Stimulated activated CD8-positive, alpha-beta memory T cell treated with anti-CD3 and anti-CD28 coated beads, Interleukin-7, amount 100 ng/mL, for 1 hour (primary cell): ENCODE measurements at regions not wholly inside any gene's neighbourhood (a gene's known extent, or its start where the extent isn't known, plus 50 kb on each side); places are given as distances from the start of the nearest gene placed in this dataset.
"Not testable (repeated sequence)": the region's sequence is repeated elsewhere in the genome, so short reads cannot be mapped to it uniquely, and the experiment has no call there.

Experiments
- DNase-seq, 2 donors: peaks; one replicate each; pipeline ENCODE4 v3.0.0-alpha.2; 2020; ENCODE audit warnings: low read depth in 2 of 2

GRCh38 chr21:8194042-8194441, 2327.3 kb upstream of the TPTE start:
- DNase-seq: not testable (repeated sequence)

DNA sequence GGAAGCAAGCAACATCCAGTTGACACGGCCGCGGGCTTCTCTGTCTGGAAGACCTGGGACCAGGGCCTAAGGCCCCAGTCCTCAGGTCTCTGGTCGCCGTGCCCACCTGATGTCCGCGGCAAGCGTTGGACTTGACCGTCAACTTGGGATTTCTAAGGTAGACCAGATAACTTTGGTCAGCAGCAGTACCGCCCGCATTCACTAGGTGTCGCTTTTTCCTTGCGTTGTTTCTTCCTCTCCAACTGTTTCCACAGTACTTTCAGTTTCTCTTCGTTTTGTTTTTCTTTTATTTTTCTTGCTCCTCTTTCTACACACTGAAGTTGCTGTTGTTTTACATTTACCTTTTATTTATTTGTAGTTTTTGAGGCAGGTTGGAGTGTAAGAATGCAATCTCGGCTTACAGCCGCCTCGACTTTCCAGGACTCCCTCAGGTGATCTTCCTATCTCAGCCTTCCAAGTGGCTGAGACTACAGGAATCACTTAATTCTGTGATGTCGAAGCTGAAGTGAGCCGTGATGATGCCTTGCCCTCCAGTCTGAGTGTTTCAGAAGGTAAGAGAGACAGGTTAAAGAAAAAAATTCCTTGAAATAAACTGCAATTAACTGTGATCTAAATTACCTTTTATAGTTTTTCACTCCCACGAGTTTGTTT, 2323.9 kb upstream of the TPTE start:
- DNase-seq: not testable (repeated sequence)

- DNase-seq: not testable (repeated sequence)
Observed at GRCh38 chr21:8205094-8205891, 2316.1 kb upstream of the TPTE start.

GRCh38 chr21:8205892-8206188, 2315.5 kb upstream of the TPTE start:
- DNase-seq: not testable (repeated sequence)

- DNase-seq: peak in 1 of 2 donors; percentile 72
Observed at GRCh38 chr21:8212986-8213550, 2308.3 kb upstream of the TPTE start.

- DNase-seq: not testable (repeated sequence)
Observed at GRCh38 chr21:8214539-8214938, 2306.8 kb upstream of the TPTE start.

DNA sequence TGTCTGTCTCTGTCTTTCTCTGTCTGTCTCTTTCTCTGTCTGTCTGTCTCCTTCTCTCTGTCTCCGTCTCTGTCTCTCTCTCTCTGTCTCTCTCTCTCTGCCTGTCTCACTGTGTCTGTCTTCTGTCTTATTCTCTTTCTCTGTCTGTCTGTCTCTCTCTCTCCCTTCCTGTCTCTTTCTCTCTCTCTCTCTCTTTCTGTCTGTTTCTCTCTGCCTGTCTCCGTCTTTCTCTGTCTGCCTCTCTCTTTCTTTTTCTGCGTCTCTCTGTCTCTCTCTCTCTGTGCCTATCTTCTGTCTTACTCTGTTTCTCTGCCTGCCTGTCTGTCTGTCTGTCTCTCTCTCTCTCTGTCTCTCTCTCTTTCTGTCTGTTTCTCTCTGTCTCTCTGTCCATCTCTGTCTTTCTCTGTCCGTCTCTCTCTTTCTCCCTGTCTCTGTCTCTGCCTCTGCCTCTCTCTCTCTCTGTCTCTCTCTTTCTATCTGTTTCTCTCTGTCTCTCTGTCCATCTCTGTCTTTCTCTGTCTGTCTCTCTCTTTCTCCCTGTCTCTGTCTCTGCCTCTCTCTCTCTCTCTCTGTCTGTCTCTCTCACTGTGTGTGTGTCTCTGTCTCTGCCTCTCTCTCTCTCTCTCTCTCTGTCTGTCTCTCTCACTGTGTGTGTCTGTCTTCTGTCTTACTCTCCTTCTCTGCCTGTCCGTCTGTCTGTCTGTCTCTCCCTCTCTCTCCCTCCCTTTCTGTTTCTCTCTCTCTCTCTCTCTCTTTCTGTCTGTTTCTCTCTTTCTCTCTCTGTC, 2291.8 kb upstream of the TPTE start:
- DNase-seq: not testable (repeated sequence)

GRCh38 chr21:8231252-8231651, 2290.1 kb upstream of the TPTE start:
- not testable (repeated sequence) for DNase-seq

DNA sequence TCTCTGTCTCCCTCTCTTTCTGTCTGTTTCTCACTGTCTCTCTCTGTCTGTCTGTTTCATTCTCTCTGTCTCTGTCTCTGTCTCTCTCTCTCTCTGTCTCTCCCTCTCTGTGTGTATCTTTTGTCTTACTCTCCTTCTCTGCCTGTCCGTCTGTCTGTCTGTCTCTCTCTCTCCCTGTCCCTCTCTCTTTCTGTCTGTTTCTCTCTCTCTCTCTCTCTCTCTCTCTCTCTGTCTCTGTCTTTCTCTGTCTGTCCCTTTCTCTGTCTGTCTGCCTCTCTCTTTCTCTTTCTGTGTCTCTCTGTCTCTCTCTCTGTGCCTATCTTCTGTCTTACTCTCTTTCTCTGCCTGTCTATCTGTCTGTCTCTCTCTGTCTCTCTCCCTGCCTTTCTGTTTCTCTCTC, 2288.4 kb upstream of the TPTE start:
- not testable (repeated sequence) for DNase-seq

DNA sequence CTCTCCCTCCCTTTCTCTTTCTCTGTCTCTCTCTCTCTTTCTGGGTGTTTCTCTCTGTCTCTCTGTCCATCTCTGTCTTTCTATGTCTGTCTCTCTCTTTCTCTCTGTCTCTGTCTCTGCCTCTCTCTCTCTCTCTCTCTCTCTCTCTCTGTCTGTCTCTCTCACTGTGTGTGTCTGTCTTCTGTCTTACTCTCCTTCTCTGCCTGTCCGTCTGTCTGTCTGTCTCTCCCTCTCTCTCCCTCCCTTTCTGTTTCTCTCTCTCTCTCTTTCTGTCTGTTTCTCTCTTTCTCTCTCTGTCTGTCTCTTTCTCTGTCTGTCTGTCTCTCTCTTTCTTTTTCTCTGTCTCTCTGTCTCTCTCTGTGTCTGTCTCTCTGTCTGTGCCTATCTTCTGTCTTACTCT, 2287.3 kb upstream of the TPTE start:
- not testable (repeated sequence) for DNase-seq

DNA sequence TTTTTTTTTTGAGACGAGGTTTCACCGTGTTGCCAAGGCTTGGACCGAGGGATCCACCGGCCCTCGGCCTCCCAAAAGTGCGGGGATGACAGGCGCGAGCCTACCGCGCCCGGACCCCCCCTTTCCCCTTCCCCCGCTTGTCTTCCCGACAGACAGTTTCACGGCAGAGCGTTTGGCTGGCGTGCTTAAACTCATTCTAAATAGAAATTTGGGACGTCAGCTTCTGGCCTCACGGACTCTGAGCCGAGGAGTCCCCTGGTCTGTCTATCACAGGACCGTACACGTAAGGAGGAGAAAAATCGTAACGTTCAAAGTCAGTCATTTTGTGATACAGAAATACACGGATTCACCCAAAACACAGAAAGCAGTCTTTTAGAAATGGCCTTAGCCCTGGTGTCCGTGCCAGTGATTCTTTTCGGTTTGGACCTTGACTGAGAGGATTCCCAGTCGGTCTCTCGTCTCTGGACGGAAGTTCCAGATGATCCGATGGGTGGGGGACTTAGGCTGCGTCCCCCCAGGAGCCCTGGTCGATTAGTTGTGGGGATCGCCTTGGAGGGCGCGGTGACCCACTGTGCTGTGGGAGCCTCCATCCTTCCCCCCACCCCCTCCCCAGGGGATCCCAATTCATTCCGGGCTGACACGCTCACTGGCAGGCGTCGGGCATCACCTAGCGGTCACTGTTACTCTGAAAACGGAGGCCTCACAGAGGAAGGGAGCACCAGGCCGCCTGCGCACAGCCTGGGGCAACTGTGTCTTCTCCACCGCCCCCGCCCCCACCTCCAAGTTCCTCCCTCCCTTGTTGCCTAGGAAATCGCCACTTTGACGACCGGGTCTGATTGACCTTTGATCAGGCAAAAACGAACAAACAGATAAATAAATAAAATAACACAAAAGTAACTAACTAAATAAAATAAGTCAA, 2276.4 kb upstream of the TPTE start:
- not testable (repeated sequence) for DNase-seq

- DNase-seq: not testable (repeated sequence)
Observed at GRCh38 chr21:8245642-8246402, 2275.6 kb upstream of the TPTE start.

GRCh38 chr21:8251701-8252100, 2269.7 kb upstream of the TPTE start:
- DNase-seq: not testable (repeated sequence)

DNA sequence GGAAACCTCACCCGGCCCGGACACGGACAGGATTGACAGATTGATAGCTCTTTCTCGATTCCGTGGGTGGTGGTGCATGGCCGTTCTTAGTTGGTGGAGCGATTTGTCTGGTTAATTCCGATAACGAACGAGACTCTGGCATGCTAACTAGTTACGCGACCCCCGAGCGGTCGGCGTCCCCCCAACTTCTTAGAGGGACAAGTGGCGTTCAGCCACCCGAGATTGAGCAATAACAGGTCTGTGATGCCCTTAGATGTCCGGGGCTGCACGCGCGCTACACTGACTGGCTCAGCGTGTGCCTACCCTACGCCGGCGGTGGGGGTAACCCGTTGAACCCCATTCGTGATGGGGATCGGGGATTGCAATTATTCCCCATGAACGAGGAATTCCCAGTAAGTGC, 2266.3 kb upstream of the TPTE start:
- not testable (repeated sequence) for DNase-seq

- DNase-seq: peak in 1 of 2 donors; percentile 4
Observed at GRCh38 chr21:8257083-8257799, 2264.1 kb upstream of the TPTE start.

GRCh38 chr21:8260065-8260627, 2261.2 kb upstream of the TPTE start:
- not testable (repeated sequence) for DNase-seq
